ENCODE measurements at regions not wholly inside any gene's neighbourhood (a gene's known extent, or its start where the extent isn't known, plus 50 kb on each side); places are given as distances from the start of the nearest gene placed in this dataset.

- H3K4me1 ChIP-seq (ENCODE audit: insufficient read depth, low read length, poor library complexity, severe bottlenecking): no peaks in the 10 kb centered on the region
- no peak overlapping the region for H3K4me2 ChIP-seq (ENCODE audit: low read length)
- no peak overlapping the region for H3K4me3 ChIP-seq (ENCODE audit: low read depth, low read length, poor library complexity, severe bottlenecking)
- no peak overlapping the region for H3K27ac ChIP-seq (ENCODE audit: low read depth, low read length, poor library complexity, severe bottlenecking)
- no peak for DNase-seq (ENCODE audit: low spot score)
- H2AFZ ChIP-seq (ENCODE audit: low read length): no peak overlapping the region
- H3K9me3 ChIP-seq (ENCODE audit: low read length): no peaks in the 10 kb centered on the region
- H3K79me2 ChIP-seq (ENCODE audit: insufficient read depth, low read depth, low read length): no peaks in the 10 kb centered on the region
- TF ChIP-seq CTCF (conservative IDR thresholded peaks at IDR 0.05; ENCODE audit: low read length): no peak
- TF ChIP-seq EZH2phosphoT487 (IDR thresholded peaks at IDR 0.05; ENCODE audit: borderline replicate concordance, low read depth, low read length): no peak
- POLR2A ChIA-PET: interaction anchor here (0.6 kb wide), 1 partner anchor 660 kb away, joined by 3 read pairs; no protein-coding TSS in a partner anchor
- no peaks in the 10 kb centered on the region for H3K36me3 ChIP-seq (ENCODE audit: insufficient read depth, low read length)
- CTCF ChIA-PET (ENCODE audit: unreplicated experiment): no interaction called here
- no peaks in the 10 kb centered on the region for H3K9me2 ChIP-seq (ENCODE audit: insufficient read depth, low read length)
- no peaks in the 10 kb centered on the region for H4K20me1 ChIP-seq (ENCODE audit: insufficient read depth, low read length)
- intact Hi-C loops (cut with micrococcal nuclease; ENCODE audit: unreplicated experiment): no loop called here
- BruUV-seq (replicated peaks): no TSS peak
These were observed 1355.1 kb upstream of the WWC1 start for GRCh38 chr5:166936351-166936750.

GRCh38 chr5:166938071-166938470 is 1353.4 kb upstream of the WWC1 start:
- TF ChIP-seq CTCF (conservative IDR thresholded peaks at IDR 0.05; ENCODE audit: low read length) (no peak), EZH2phosphoT487 (IDR thresholded peaks at IDR 0.05; ENCODE audit: borderline replicate concordance, low read depth, low read length) (no peak)
- no peak for DNase-seq (ENCODE audit: low spot score)
- Histone ChIP-seq H3K9me2 (ENCODE audit: insufficient read depth, low read length) (no peaks in the 10 kb centered on the region), H2AFZ (ENCODE audit: low read length) (no peak overlapping the region), H4K20me1 (ENCODE audit: insufficient read depth, low read length) (no peaks in the 10 kb centered on the region), H3K4me1 (ENCODE audit: insufficient read depth, low read length, poor library complexity, severe bottlenecking) (no peaks in the 10 kb centered on the region), H3K36me3 (ENCODE audit: insufficient read depth, low read length) (no peaks in the 10 kb centered on the region), H3K79me2 (ENCODE audit: insufficient read depth, low read depth, low read length) (no peaks in the 10 kb centered on the region), H3K9me3 (ENCODE audit: low read length) (no peaks in the 10 kb centered on the region), H3K4me3 (ENCODE audit: low read depth, low read length, poor library complexity, severe bottlenecking) (no peak overlapping the region), H3K4me2 (ENCODE audit: low read length) (no peak overlapping the region), H3K27ac (ENCODE audit: low read depth, low read length, poor library complexity, severe bottlenecking) (no peak overlapping the region)
- ChIA-PET POLR2A (interaction anchor here (0.5 kb wide), 1 partner anchor 18 kb away, joined by 4 read pairs; no protein-coding TSS in a partner anchor), CTCF (ENCODE audit: unreplicated experiment) (no interaction called here)
- no TSS peak for BruUV-seq (replicated peaks)
- intact Hi-C loops (cut with micrococcal nuclease; ENCODE audit: unreplicated experiment): no loop called here

GRCh38 chr5:166942948-166943347 is 1348.5 kb upstream of the WWC1 start:
- BruUV-seq (replicated peaks): no TSS peak
- no peaks in the 10 kb centered on the region for H3K79me2 ChIP-seq (ENCODE audit: insufficient read depth, low read depth, low read length)

More at GRCh38 chr5:166942948-166943347, 1348.5 kb upstream of the WWC1 start:
- no peaks in the 10 kb centered on the region for H3K9me2 ChIP-seq (ENCODE audit: insufficient read depth, low read length)
- ChIA-PET POLR2A (no interaction called here), CTCF (ENCODE audit: unreplicated experiment) (no interaction called here)
- intact Hi-C loops (cut with micrococcal nuclease; ENCODE audit: unreplicated experiment): no loop called here
- no peaks in the 10 kb centered on the region for H3K4me1 ChIP-seq (ENCODE audit: insufficient read depth, low read length, poor library complexity, severe bottlenecking)
- H3K4me3 ChIP-seq (ENCODE audit: low read depth, low read length, poor library complexity, severe bottlenecking): no peak overlapping the region
- H3K27ac ChIP-seq (ENCODE audit: low read depth, low read length, poor library complexity, severe bottlenecking): no peak overlapping the region
- no peak overlapping the region for H3K4me2 ChIP-seq (ENCODE audit: low read length)
- no peak for DNase-seq (ENCODE audit: low spot score)
- no peaks in the 10 kb centered on the region for H4K20me1 ChIP-seq (ENCODE audit: insufficient read depth, low read length)
- no peaks in the 10 kb centered on the region for H3K9me3 ChIP-seq (ENCODE audit: low read length)
- H3K36me3 ChIP-seq (ENCODE audit: insufficient read depth, low read length): no peaks in the 10 kb centered on the region
- TF ChIP-seq CTCF (conservative IDR thresholded peaks at IDR 0.05; ENCODE audit: low read length) (no peak), EZH2phosphoT487 (IDR thresholded peaks at IDR 0.05; ENCODE audit: borderline replicate concordance, low read depth, low read length) (no peak)
- H2AFZ ChIP-seq (ENCODE audit: low read length): no peak overlapping the region
